Suppressor macrophage treated with lipopolysaccharide for 4 hours (primary cell): ENCODE measurements at regions not wholly inside any gene's neighbourhood (a gene's known extent, or its start where the extent isn't known, plus 50 kb on each side); places are given as distances from the start of the nearest gene placed in this dataset.

Source experiments
- DNase-seq: peaks from one replicate; pipeline ENCODE4 v3.0.0-alpha.2; 2020

DNA sequence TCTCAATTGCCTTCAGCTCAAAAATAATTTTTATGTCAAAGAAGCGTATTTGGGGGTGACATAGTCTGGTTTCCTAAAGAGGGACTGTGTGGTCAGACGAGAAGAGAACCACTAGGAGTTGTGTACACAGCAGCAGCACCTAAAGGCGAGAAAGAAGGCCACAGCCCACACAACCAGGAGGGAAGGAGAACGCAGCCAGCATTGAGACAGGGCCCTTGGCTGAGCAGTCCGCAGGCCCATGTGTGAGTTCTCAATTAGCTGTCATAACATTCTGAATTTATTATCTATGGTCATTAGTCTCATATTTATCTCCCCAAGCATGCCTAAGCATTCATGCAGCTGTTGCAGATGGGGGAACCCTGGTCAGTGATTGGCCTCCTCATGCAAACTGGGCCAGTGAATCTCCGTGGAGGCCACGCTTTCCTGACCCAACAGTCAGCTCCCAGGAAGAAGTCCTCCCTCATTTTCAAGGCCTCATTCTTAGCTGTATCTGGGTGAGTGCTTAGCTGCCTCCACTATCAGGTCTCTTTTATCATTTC lies 81.2 kb upstream of the ATF7IP start:
- DNase-seq, result no peak

- DNase-seq, result peak; percentile 71
Observed at GRCh38 chr12:14289601-14290000, 75.9 kb upstream of the ATF7IP start.

DNA sequence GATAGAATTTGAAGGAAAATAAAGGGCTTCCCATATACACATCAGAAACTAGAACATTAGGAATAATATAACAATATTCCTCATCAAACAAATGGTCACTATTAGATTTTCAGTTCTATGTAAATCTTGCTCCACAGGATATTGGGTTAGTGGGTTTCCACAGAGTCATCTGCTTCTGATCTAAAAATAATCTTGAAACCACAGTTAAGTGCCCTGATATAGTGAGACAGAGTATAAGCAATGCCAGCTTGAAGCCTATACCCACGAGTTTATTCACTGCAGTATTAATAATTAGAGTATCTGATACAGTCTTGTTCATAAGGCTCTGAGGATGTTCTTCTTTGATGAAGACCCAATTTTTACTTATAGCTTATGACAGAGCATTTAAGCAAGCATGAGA lies 74.5 kb upstream of the ATF7IP start:
- no peak for DNase-seq

DNA sequence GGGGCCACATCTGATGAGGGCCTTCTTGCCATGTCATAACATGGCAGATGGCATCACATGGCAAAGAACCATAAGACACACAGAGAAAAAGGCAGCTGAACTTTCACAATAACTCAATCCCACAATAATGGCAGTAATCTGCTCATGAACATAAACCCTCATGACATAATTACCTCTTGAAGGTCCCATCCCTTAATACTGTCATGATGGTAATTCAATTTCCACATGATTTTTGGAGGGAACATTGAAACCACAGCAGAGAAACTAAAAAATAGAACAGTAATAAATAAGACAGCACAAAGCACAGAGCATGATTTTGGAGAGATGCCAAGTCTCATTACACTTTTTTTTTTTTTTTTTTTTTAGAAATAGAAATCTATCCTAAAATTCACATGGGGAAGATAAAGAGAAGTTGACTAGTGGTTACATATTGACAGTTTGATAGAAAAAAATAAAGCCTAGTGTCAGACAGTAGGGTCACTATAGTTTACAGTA lies 61.8 kb upstream of the ATF7IP start:
- DNase-seq, result peak; percentile 27

DNA sequence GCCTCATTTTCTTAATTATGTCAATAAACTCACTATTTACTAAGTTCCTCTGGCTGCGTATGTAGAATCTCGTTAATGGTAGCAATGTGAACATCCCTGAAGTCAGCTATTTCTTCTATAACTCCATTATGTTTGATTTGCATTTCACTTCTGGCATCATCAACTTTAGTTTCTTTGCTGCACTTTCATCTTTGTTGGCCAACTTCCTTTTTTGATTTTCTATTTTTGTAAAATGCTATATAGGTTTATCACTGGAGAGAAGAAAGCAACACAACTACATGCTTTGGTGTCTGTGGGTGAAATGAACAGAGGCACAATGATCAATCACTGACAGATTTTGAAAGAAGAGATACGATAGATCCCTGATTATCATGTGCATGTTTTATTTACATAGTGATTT lies 58.5 kb upstream of the ATF7IP start:
- DNase-seq, result peak; percentile 23

GRCh38 chr12:14308516-14308915 lies 57.0 kb upstream of the ATF7IP start:
- no peak for DNase-seq

GRCh38 chr12:14310866-14311265 lies 54.6 kb upstream of the ATF7IP start:
- DNase-seq, result peak; percentile 9

DNA sequence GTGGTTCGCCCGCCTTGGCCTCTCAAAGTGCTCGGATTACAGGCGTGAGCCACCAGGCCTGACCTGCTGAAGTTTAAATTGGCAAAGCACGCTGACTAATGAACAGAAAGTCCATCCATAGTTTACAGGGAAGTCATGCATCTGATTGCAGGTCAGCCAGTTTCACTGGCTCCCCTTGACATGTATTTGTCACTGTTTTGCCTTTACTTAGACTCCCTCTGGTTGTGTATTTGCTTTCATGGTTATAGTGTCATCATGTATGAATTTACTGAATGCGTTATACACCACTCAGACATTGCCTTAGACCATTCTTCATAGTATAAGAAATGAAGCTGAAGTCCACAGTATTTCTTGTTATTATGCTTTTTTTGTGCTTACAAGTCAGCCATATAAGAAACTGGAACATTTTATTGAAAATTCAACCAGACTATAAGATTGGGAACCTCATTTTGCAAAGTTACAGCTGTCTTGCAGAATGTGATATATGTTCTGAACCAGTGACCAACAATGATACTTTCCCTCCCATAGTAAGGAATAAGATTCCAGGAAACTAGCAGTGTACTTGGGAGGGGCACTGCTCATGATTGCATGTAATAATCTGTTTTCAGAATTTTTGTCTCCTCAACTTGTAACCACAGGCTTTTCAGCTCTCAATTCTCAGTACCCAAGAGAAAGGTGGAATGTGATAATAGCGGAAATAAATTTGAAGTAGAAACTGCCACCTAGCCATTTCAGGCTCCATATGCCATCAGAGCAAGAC lies 51.9 kb upstream of the ATF7IP start:
- DNase-seq, result no peak

DNA sequence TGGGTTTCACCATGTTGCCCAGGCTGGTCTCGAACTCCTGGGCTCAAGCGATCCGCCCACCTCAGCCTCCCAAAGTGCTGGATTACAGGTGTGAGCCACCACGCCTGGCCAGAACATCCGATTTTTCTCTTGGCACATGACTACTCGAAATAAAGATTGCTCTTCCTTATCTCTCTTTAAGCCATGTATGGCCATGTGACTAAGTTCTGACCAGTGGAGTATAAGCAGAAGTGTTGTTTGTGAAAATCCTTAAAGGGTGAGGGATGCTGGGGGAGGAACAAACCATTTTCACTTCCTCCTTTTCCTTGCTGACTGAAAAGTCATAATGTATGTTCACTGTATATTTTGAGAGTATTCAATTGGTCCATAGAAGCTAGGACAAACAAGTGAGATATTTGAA lies 50.7 kb upstream of the ATF7IP start:
- peak; percentile 71 for DNase-seq

GRCh38 chr12:14315501-14315900 lies 50.0 kb upstream of the ATF7IP start:
- no peak for DNase-seq
